HCT116 (cell line): ENCODE measurements at regions not wholly inside any gene's neighbourhood (a gene's known extent, or its start where the extent isn't known, plus 50 kb on each side); places are given as distances from the start of the nearest gene placed in this dataset.

Source experiments
- ATAC-seq: fragments of 200-7000 bp; cut with Tn5 transposase; 2 replicates; pipeline ENCODE4 v1.9.1; 2020; ENCODE audit warnings: mild to moderate bottlenecking, moderate library complexity
- BruUV-seq: library from RNA; stranded (reverse); fragments of 400-500 nt; replicated peaks from 2 replicates; lab custom pipeline; 2021; lab: Mats Ljungman, UMichigan
- CTCF ChIA-PET: fragments of 300-600 bp; sonication (Branson Sonifier 250); formaldehyde crosslinking; loops from one replicate; lab custom pipeline; 2021; ENCODE audit warnings: antibody characterized with exemption; lab: Charles Lee
- POLR2A ChIA-PET: fragments of 300-600, 350-600 bp; sonication (Branson Sonifier 250); formaldehyde crosslinking; loops from one replicate; lab custom pipeline; 2021; ENCODE audit warnings: antibody characterized with exemption; lab: Charles Lee
- RAD21 ChIA-PET, 2 experiments: fragments of 300-600 bp; sonication (Branson Sonifier 250); formaldehyde crosslinking; loops; one replicate each; lab custom pipeline; 2023; ENCODE audit warnings: low total read pairs in 2 of 2; ENCODE audit not compliant: uncharacterized antibody in 2 of 2, unreplicated experiment in 2 of 2, low non-redundant PET in 1 of 2; lab: Charles Lee
- DNase-seq: peaks from one replicate; pipeline ENCODE4 v3.0.0-alpha.2; 2010; ENCODE audit warnings: low read depth, low spot score
- H2AFZ ChIP-seq: fragments of 200-600 bp; shearing (Covaris generic), sonication (generic); 2 replicates; pipeline ENCODE4 v1.6.1; 2017; ENCODE audit warnings: low read depth, mixed run types, mixed read lengths, antibody characterized with exemption, low read length; ENCODE audit not compliant: poor library complexity, severe bottlenecking
- H3K27ac ChIP-seq: 2 replicates; pipeline ENCODE4 v1.5.1; 2012; ENCODE audit warnings: low read depth, low read length
- H3K27me3 ChIP-seq: fragments of 200-600 bp; sonication (generic); 2 replicates; pipeline ENCODE4 v1.6.1; 2016; ENCODE audit warnings: mixed run types, low read length, mixed read lengths; ENCODE audit not compliant: insufficient read depth
- H3K36me3 ChIP-seq, 2 experiments: fragments of 200-500 bp in 1 of 2; fragments of 200-600 bp in 1 of 2; sonication (Bioruptor generic) in 1 of 2; sonication (generic) in 1 of 2; 2 replicates each; pipeline versions ENCODE4 v1.5.1 to v1.6.1; 2014 to 2016; ENCODE audit warnings: low read length in 2 of 2, inconsistent platforms in 1 of 2, mixed read lengths in 1 of 2, mixed run types in 1 of 2; ENCODE audit not compliant: insufficient read depth in 2 of 2, control insufficient read depth in 1 of 2
- H3K4me1 ChIP-seq, 2 experiments: fragments of 200-600 bp in 1 of 2; sonication (generic) in 1 of 2; 2 replicates each; pipeline versions ENCODE4 v1.5.1 to v1.6.1; 2012 to 2017; ENCODE audit warnings: low read length in 2 of 2, inconsistent platforms in 1 of 2, mild to moderate bottlenecking in 1 of 2, mixed read lengths in 1 of 2, mixed run types in 1 of 2, moderate library complexity in 1 of 2; ENCODE audit not compliant: insufficient read depth in 2 of 2, control insufficient read depth in 1 of 2
- H3K4me2 ChIP-seq: fragments of 200-600 bp; sonication (generic); 2 replicates; pipeline ENCODE4 v1.6.1; 2017; ENCODE audit warnings: mixed run types, low read length, mixed read lengths
- H3K4me3 ChIP-seq, 2 experiments: fragments of 200-600 bp in 1 of 2; sonication (generic) in 1 of 2; replicated peaks in 1 of 2; 2 replicates each; pipeline ENCODE4 v1.5.1; 2011 to 2016; ENCODE audit warnings: low read length in 2 of 2, control low read depth in 1 of 2, low read depth in 1 of 2, mild to moderate bottlenecking in 1 of 2, mixed read lengths in 1 of 2, mixed run types in 1 of 2
- H3K79me2 ChIP-seq: fragments of 200-600 bp; sonication (generic); 2 replicates; pipeline ENCODE4 v1.6.1; 2017; ENCODE audit warnings: mild to moderate bottlenecking, mixed run types, low read length, moderate library complexity, mixed read lengths; ENCODE audit not compliant: insufficient read depth
- H3K9ac ChIP-seq: fragments of 200-600 bp; sonication (generic); 2 replicates; pipeline ENCODE4 v1.6.1; 2016; ENCODE audit warnings: low read length, mixed read lengths
- H3K9me2 ChIP-seq: fragments of 200-600 bp; sonication (generic), shearing (Covaris generic); 2 replicates; pipeline ENCODE4 v1.6.1; 2017; ENCODE audit warnings: mixed run types, mild to moderate bottlenecking, moderate library complexity; ENCODE audit not compliant: insufficient read depth
- H3K9me3 ChIP-seq, 2 experiments: fragments of 200-500 bp in 1 of 2; fragments of 200-600 bp in 1 of 2; sonication (Bioruptor generic) in 1 of 2; sonication (generic) in 1 of 2; 2 replicates each; pipeline ENCODE4 v1.6.1; 2014 to 2017; ENCODE audit warnings: low read length in 2 of 2, mixed read lengths in 2 of 2, inconsistent platforms in 1 of 2, low read depth in 1 of 2, mild to moderate bottlenecking in 1 of 2, mixed run types in 1 of 2, moderate library complexity in 1 of 2; ENCODE audit not compliant: control insufficient read depth in 1 of 2, insufficient read depth in 1 of 2
- H4K20me1 ChIP-seq: fragments of 200-600 bp; sonication (generic), shearing (Covaris generic); 2 replicates; pipeline ENCODE4 v1.6.1; 2017; ENCODE audit warnings: mixed run types, mild to moderate bottlenecking, moderate library complexity; ENCODE audit not compliant: insufficient read depth
- CBX3 ChIP-seq: IDR thresholded peaks from 2 replicates; pipeline ENCODE4 v1.6.1; 2012; ENCODE audit warnings: low read depth
- CEBPB ChIP-seq: IDR thresholded peaks from 2 replicates; pipeline ENCODE4 v1.6.1; 2012; ENCODE audit warnings: low read depth
- EZH2 ChIP-seq: fragments of 200-600 bp; sonication (generic); IDR thresholded peaks from 2 replicates; pipeline ENCODE4 v1.6.1; 2017; ENCODE audit warnings: antibody characterized with exemption, mixed run types
- EZH2phosphoT487 ChIP-seq: fragments of 200-600 bp; IDR thresholded peaks from 2 replicates; pipeline ENCODE4 v1.6.1; 2018; ENCODE audit warnings: antibody characterized with exemption, borderline replicate concordance
- FOSL1 ChIP-seq: IDR thresholded peaks from 2 replicates; pipeline ENCODE4 v1.6.1; 2012; ENCODE audit warnings: low read depth
- JUND ChIP-seq: IDR thresholded peaks from 2 replicates; pipeline ENCODE4 v1.6.1; 2012
- SIN3A ChIP-seq: IDR thresholded peaks from 2 replicates; pipeline ENCODE4 v1.6.1; 2012; ENCODE audit warnings: low read depth
- SRF ChIP-seq: IDR thresholded peaks from 2 replicates; pipeline ENCODE4 v1.6.1; 2012; ENCODE audit warnings: low read depth
- TCF7L2 ChIP-seq: IDR thresholded peaks from 2 replicates; pipeline ENCODE4 v1.7.0; 2011; ENCODE audit warnings: borderline replicate concordance, inconsistent platforms; ENCODE audit not compliant: insufficient read depth, insufficient read length; ENCODE audit errors: extremely low read depth
- ZNF274 ChIP-seq: fragments of 200-500 bp; sonication (Bioruptor generic); IDR thresholded peaks from 2 replicates; pipeline ENCODE4 v1.6.1; 2014; ENCODE audit warnings: mild to moderate bottlenecking, low read depth, low read length, inconsistent platforms
- intact Hi-C: fragments of 100-400 bp; cut with micrococcal nuclease; formaldehyde crosslinking; loops from 2 replicates; pipeline ENCODE4 v1.10.0; 2022
- TF ChIP-seq, protein P1 (sequence below), 3 experiments: fragments of 200-600 bp in 1 of 3; sonication (generic) in 1 of 3; IDR thresholded peaks in 2 of 3; conservative IDR thresholded peaks in 1 of 3; 2 replicates each; pipeline ENCODE4 v1.5.1; 2012 to 2017; ENCODE audit warnings: low read depth in 2 of 3, low read length in 2 of 3, antibody characterized with exemption in 1 of 3, borderline replicate concordance in 1 of 3, control low read depth in 1 of 3, mild to moderate bottlenecking in 1 of 3, mixed read lengths in 1 of 3, mixed run types in 1 of 3, moderate library complexity in 1 of 3; ENCODE audit not compliant: insufficient read depth in 1 of 3
- TF ChIP-seq, protein P2 (sequence below): IDR thresholded peaks from 2 replicates; pipeline ENCODE4 v1.6.1; 2012

GRCh38 chr12:126219654-126220279 lies 1154.5 kb downstream of the AACS start (continued):
- TF ChIP-seq, protein P1, sequence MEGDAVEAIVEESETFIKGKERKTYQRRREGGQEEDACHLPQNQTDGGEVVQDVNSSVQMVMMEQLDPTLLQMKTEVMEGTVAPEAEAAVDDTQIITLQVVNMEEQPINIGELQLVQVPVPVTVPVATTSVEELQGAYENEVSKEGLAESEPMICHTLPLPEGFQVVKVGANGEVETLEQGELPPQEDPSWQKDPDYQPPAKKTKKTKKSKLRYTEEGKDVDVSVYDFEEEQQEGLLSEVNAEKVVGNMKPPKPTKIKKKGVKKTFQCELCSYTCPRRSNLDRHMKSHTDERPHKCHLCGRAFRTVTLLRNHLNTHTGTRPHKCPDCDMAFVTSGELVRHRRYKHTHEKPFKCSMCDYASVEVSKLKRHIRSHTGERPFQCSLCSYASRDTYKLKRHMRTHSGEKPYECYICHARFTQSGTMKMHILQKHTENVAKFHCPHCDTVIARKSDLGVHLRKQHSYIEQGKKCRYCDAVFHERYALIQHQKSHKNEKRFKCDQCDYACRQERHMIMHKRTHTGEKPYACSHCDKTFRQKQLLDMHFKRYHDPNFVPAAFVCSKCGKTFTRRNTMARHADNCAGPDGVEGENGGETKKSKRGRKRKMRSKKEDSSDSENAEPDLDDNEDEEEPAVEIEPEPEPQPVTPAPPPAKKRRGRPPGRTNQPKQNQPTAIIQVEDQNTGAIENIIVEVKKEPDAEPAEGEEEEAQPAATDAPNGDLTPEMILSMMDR (IDR thresholded peaks at IDR 0.05 in 2 of 3, conservative IDR thresholded peaks at IDR 0.05 in 1 of 3; ENCODE audit: borderline replicate concordance in 1 of 3, insufficient read depth in 1 of 3, low read depth in 2 of 3, low read length in 2 of 3) = no peak
- TF ChIP-seq EZH2phosphoT487 (no peak), TCF7L2 (no peak), EZH2 (no peak)
- TF ChIP-seq, protein P2, sequence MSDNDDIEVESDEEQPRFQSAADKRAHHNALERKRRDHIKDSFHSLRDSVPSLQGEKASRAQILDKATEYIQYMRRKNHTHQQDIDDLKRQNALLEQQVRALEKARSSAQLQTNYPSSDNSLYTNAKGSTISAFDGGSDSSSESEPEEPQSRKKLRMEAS = no peak

GRCh38 chr12:126224032-126224431 lies 1158.8 kb downstream of the AACS start:
- no peaks in the 10 kb centered on the region for H3K4me1 ChIP-seq
- H3K36me3 ChIP-seq = no peaks in the 10 kb centered on the region
- no peaks in the 10 kb centered on the region for H4K20me1 ChIP-seq
- H3K4me3 ChIP-seq = no peak overlapping the region
- H3K4me2 ChIP-seq = no peak overlapping the region
- no peaks in the 10 kb centered on the region for H3K9me2 ChIP-seq
- H3K9ac ChIP-seq = no peak overlapping the region
- no peak overlapping the region for H3K27ac ChIP-seq
- CTCF ChIA-PET = no interaction called here
- POLR2A ChIA-PET = no interaction called here
- DNase-seq = no peak
- intact Hi-C loops = no loop called here
- ATAC-seq = no peak
- H2AFZ ChIP-seq = no peak overlapping the region
- peaks cover 16 to 18% of the 10 kb centered on the region in 2 experiments; a peak in 2 of 4 replicates for H3K9me3 ChIP-seq
- BruUV-seq = no TSS peak
- RAD21 ChIA-PET = no interaction called here
- TF ChIP-seq EZH2 (no peak), JUND (no peak), CBX3 (no peak), ZNF274 (no peak), SIN3A (no peak), FOSL1 (no peak), SRF (no peak), CEBPB (no peak)
- no peaks in the 10 kb centered on the region for H3K27me3 ChIP-seq
- no peaks in the 10 kb centered on the region for H3K79me2 ChIP-seq
